SK-N-SH (cell line): ENCODE measurements at regions not wholly inside any gene's neighbourhood (a gene's known extent, or its start where the extent isn't known, plus 50 kb on each side); places are given as distances from the start of the nearest gene placed in this dataset.

Experiments used
- CTCF ChIA-PET: fragments of 300-600, 350-600 bp; formaldehyde crosslinking; extraction: SDS; loops from one replicate; lab custom pipeline; 2021; lab: Yijun Ruan, JAX
- POLR2A ChIA-PET: fragments of 350-600 bp; sonication (Branson Sonifier 250); formaldehyde crosslinking; extraction: SDS; loops from one replicate; lab custom pipeline; 2020; ENCODE audit warnings: antibody characterized with exemption, inconsistent platforms; lab: Yijun Ruan, JAX
- DNase-seq: peaks from one replicate; pipeline ENCODE4 v3.0.0; 2012
- H2AFZ ChIP-seq: fragments of 200-600 bp; sonication (generic); 2 replicates; pipeline ENCODE4 v1.8.1; 2016; ENCODE audit warnings: antibody characterized with exemption, mild to moderate bottlenecking, low read depth
- H3F3A ChIP-seq: fragments of 200-600 bp; sonication (generic); replicated peaks from 2 replicates; pipeline ENCODE3; 2016; ENCODE audit warnings: antibody characterized with exemption, mild to moderate bottlenecking; ENCODE audit not compliant: insufficient read depth
- H3K27ac ChIP-seq, 2 experiments: fragments of 200-500 bp in 1 of 2; fragments of 200-600 bp in 1 of 2; sonication (Bioruptor generic) in 1 of 2; sonication (generic), shearing (Covaris generic) in 1 of 2; 2 replicates each; pipeline versions ENCODE4 v1.5.1 to v1.6.1; 2014 to 2016; ENCODE audit warnings: low read depth in 2 of 2, inconsistent platforms in 1 of 2, low read length in 1 of 2, mild to moderate bottlenecking in 1 of 2, mixed read lengths in 1 of 2
- H3K27me3 ChIP-seq: fragments of 200-600 bp; sonication (generic), shearing (Covaris generic); 2 replicates; pipeline ENCODE4 v1.6.1; 2016; ENCODE audit warnings: mixed run types; ENCODE audit not compliant: insufficient read depth
- H3K36me3 ChIP-seq, 2 experiments: fragments of 200-500 bp in 1 of 2; fragments of 200-600 bp in 1 of 2; sonication (Bioruptor generic) in 1 of 2; sonication (generic) in 1 of 2; replicated peaks in 1 of 2; 2 replicates each; pipeline versions ENCODE3 to v1.5.1; 2014 to 2016; ENCODE audit warnings: low read length in 1 of 2, mild to moderate bottlenecking in 1 of 2; ENCODE audit not compliant: insufficient read depth in 2 of 2, control insufficient read depth in 1 of 2
- H3K4me1 ChIP-seq, 2 experiments: fragments of 200-500 bp in 1 of 2; fragments of 200-600 bp in 1 of 2; sonication (Bioruptor generic) in 1 of 2; sonication (generic), shearing (Covaris generic) in 1 of 2; 2 replicates each; pipeline versions ENCODE4 v1.5.1 to v1.6.1; 2014 to 2016; ENCODE audit warnings: low read depth in 1 of 2, low read length in 1 of 2, mixed run types in 1 of 2; ENCODE audit not compliant: insufficient read depth in 2 of 2, control insufficient read depth in 1 of 2
- H3K4me2 ChIP-seq: fragments of 200-600 bp; sonication (generic), shearing (Covaris generic); 2 replicates; pipeline ENCODE4 v1.6.1; 2017; ENCODE audit warnings: mixed run types
- H3K4me3 ChIP-seq, 2 experiments: fragments of 200-500 bp in 1 of 2; fragments of 200-600 bp in 1 of 2; sonication (Bioruptor generic) in 1 of 2; sonication (generic), shearing (Covaris generic) in 1 of 2; 2 replicates each; pipeline versions ENCODE4 v1.5.1 to v1.8.1; 2014 to 2016; ENCODE audit warnings: low read depth in 2 of 2, inconsistent platforms in 1 of 2, low read length in 1 of 2, mild to moderate bottlenecking in 1 of 2, mixed read lengths in 1 of 2, moderate library complexity in 1 of 2
- H3K79me2 ChIP-seq: fragments of 200-600 bp; sonication (generic); 2 replicates; pipeline ENCODE4 v1.8.1; 2017; ENCODE audit warnings: mild to moderate bottlenecking; ENCODE audit not compliant: insufficient read depth
- H3K9ac ChIP-seq: fragments of 200-600 bp; sonication (generic); 2 replicates; pipeline ENCODE4 v1.6.1; 2017; ENCODE audit warnings: mixed run types
- H3K9me2 ChIP-seq: fragments of 200-600 bp; sonication (generic); 2 replicates; pipeline ENCODE4 v1.6.1; 2017; ENCODE audit warnings: mixed run types
- H3K9me3 ChIP-seq: fragments of 200-600 bp; sonication (generic); 2 replicates; pipeline ENCODE4 v1.6.1; 2017; ENCODE audit warnings: mixed run types, mild to moderate bottlenecking, moderate library complexity
- H4K20me1 ChIP-seq: fragments of 200-600 bp; sonication (generic); 2 replicates; pipeline ENCODE4 v1.6.1; 2017; ENCODE audit warnings: mild to moderate bottlenecking, mixed run types; ENCODE audit not compliant: insufficient read depth
- CHD2 ChIP-seq: fragments of 150-350 bp; IDR thresholded peaks from 2 replicates; pipeline ENCODE4 v1.6.1; 2018; ENCODE audit warnings: low read length; ENCODE audit not compliant: partially characterized antibody
- CTCF ChIP-seq: fragments of 200-600 bp; sonication (generic); IDR thresholded peaks from 2 replicates; pipeline ENCODE4 v1.6.1; 2017; ENCODE audit warnings: antibody characterized with exemption, mild to moderate bottlenecking, moderate library complexity
- ELF1 ChIP-seq: IDR thresholded peaks from 2 replicates; pipeline ENCODE4 v1.4.0; 2012
- EP300 ChIP-seq, 2 experiments: IDR thresholded peaks; 2 replicates each; pipeline versions ENCODE4 v1.4.0 to v1.6.1; 2012; ENCODE audit warnings: borderline replicate concordance in 1 of 2, low read depth in 1 of 2, low read length in 1 of 2
- FOXJ3 ChIP-seq: sonication (generic); formaldehyde crosslinking; IDR thresholded peaks from 2 replicates; pipeline ENCODE4 v1.5.1; 2020; ENCODE audit warnings: mild to moderate bottlenecking, missing genetic modification reagents
- MXI1 ChIP-seq: IDR thresholded peaks from 2 replicates; pipeline ENCODE4 v1.6.1; 2012; ENCODE audit warnings: mild to moderate bottlenecking, low read depth, low read length, improper control_type of control experiment
- NRF1 ChIP-seq: IDR thresholded peaks from 2 replicates; pipeline ENCODE4 v1.6.1; 2012; ENCODE audit warnings: low read depth, mild to moderate bottlenecking, low read length
- POLR2AphosphoS5 ChIP-seq: IDR thresholded peaks from 2 replicates; pipeline ENCODE4 v1.6.1; 2012; ENCODE audit warnings: low read depth, low read length
- RAD21 ChIP-seq: IDR thresholded peaks from 2 replicates; pipeline ENCODE4 v1.6.1; 2012; ENCODE audit warnings: mild to moderate bottlenecking, low read length
- RCOR1 ChIP-seq: fragments of 150-350 bp; IDR thresholded peaks from 2 replicates; pipeline ENCODE4 v1.6.1; 2017; ENCODE audit warnings: antibody characterized with exemption, low read length
- RXRA ChIP-seq: IDR thresholded peaks from 2 replicates; pipeline ENCODE4 v1.4.0; 2012; ENCODE audit warnings: low read depth, mild to moderate bottlenecking, borderline replicate concordance
- SIN3A ChIP-seq: IDR thresholded peaks from 2 replicates; pipeline ENCODE4 v1.6.1; 2012; ENCODE audit warnings: low read depth, mild to moderate bottlenecking, low read length, moderate library complexity, borderline replicate concordance
- SMC3 ChIP-seq: IDR thresholded peaks from 2 replicates; pipeline ENCODE4 v1.6.1; 2012; ENCODE audit warnings: low read depth, low read length, improper control_type of control experiment
- TAF1 ChIP-seq: IDR thresholded peaks from 2 replicates; pipeline ENCODE4 v1.6.1; 2012; ENCODE audit warnings: low read depth, mild to moderate bottlenecking, low read length, moderate library complexity, borderline replicate concordance
- TCF12 ChIP-seq: IDR thresholded peaks from 2 replicates; pipeline ENCODE4 v1.4.0; 2012
- TEAD4 ChIP-seq: IDR thresholded peaks from 2 replicates; pipeline ENCODE4 v1.4.0; 2012; ENCODE audit warnings: mild to moderate bottlenecking, borderline replicate concordance; ENCODE audit not compliant: insufficient read depth
- USF2 ChIP-seq: fragments of 150-350 bp; IDR thresholded peaks from 2 replicates; pipeline ENCODE4 v1.6.1; 2017; ENCODE audit warnings: antibody characterized with exemption, low read length, low read depth, borderline replicate concordance
- WGBS: methylation state at CpG from one replicate; pipeline ENCODE4 v1.1.6; 2017; ENCODE audit warnings: low lambda C conversion rate; 5-methylcytosine and 5-hydroxymethylcytosine counted together

GRCh38 chr1:48073798-48074530 is 76.8 kb upstream of the TRABD2B start:
- no peaks in the 10 kb centered on the region for H4K20me1 ChIP-seq
- no peaks in the 10 kb centered on the region for H3K36me3 ChIP-seq
- WGBS = 81% methylated on average over 12 of the region's 12 CpGs
- no peaks in the 10 kb centered on the region for H3K9me3 ChIP-seq
- ChIA-PET POLR2A (no interaction called here), CTCF (interaction anchor here (0.6 to 3.1 kb wide), 6 partner anchors 12 to 457 kb away, joined by 3 to 19 read pairs (median 4); partner anchors contain the start of gene TRABD2B)
- H3K27me3 ChIP-seq = no peaks in the 10 kb centered on the region
- no peak overlapping the region for H3K9ac ChIP-seq
- no peak overlapping the region for H3K4me3 ChIP-seq
- H3F3A ChIP-seq = peaks cover 4% of the 10 kb centered on the region
- no peak for TF ChIP-seq RCOR1
- H2AFZ ChIP-seq = no peak overlapping the region
- H3K4me1 ChIP-seq = no peaks in the 10 kb centered on the region
- H3K4me2 ChIP-seq = no peak overlapping the region
- no peak overlapping the region for H3K27ac ChIP-seq
- no peaks in the 10 kb centered on the region for H3K9me2 ChIP-seq
- no peaks in the 10 kb centered on the region for H3K79me2 ChIP-seq
- DNase-seq = no peak

- WGBS = 78% methylated on average over 1 of the region's 1 CpG
- DNase-seq = no peak
- Histone ChIP-seq H3K9me3 (no peaks in the 10 kb centered on the region), H4K20me1 (no peaks in the 10 kb centered on the region), H3K27me3 (no peaks in the 10 kb centered on the region), H3K4me1 (no peaks in the 10 kb centered on the region), H3K36me3 (no peaks in the 10 kb centered on the region), H3K27ac (no peak overlapping the region), H3K9ac (no peak overlapping the region), H3K4me2 (no peak overlapping the region), H3K4me3 (no peak overlapping the region), H3F3A (peaks cover 4% of the 10 kb centered on the region), H2AFZ (no peak overlapping the region), H3K9me2 (no peaks in the 10 kb centered on the region), H3K79me2 (no peaks in the 10 kb centered on the region)
- CTCF ChIA-PET = interaction anchor here (1.1 to 3.1 kb wide), 2 partner anchors 10 to 674 kb away, joined by 4 to 19 read pairs; no protein-coding TSS in a partner anchor
- no peak for TF ChIP-seq SIN3A
- TF ChIP-seq EP300 (IDR thresholded peaks at IDR 0.05; ENCODE audit: borderline replicate concordance in 1 of 2, low read depth in 1 of 2, low read length in 1 of 2) = no peak
- no peak for TF ChIP-seq ELF1
- no peak for TF ChIP-seq FOXJ3 (CRISPR knock-in tag)
- no peak for TF ChIP-seq CHD2
- no peak for TF ChIP-seq TCF12
- POLR2A ChIA-PET = no interaction called here
Measured at GRCh38 chr1:48071513-48071912, 74.3 kb upstream of the TRABD2B start.

- H2AFZ ChIP-seq = no peak overlapping the region
- H3K79me2 ChIP-seq = no peaks in the 10 kb centered on the region
- TF ChIP-seq FOXJ3 (CRISPR knock-in tag) (no peak), TEAD4 (no peak), SIN3A (no peak), RAD21 (no peak), USF2 (no peak), EP300 (IDR thresholded peaks at IDR 0.05; ENCODE audit: borderline replicate concordance in 1 of 2, low read depth in 1 of 2, low read length in 1 of 2) (no peak), CHD2 (no peak), SMC3 (no peak), RCOR1 (no peak), MXI1 (no peak), POLR2AphosphoS5 (no peak), RXRA (no peak), CTCF (no peak), NRF1 (no peak), TAF1 (no peak)
- TF ChIP-seq, all 33 proteins: peak for 0
- H3K9ac ChIP-seq = no peak overlapping the region
- no peaks in the 10 kb centered on the region for H4K20me1 ChIP-seq
- ChIA-PET POLR2A (no interaction called here), CTCF (interaction anchor here (1.4 to 1.5 kb wide), 2 partner anchors 9 to 345 kb away, joined by 6 to 9 read pairs; no protein-coding TSS in a partner anchor)
- no peaks in the 10 kb centered on the region for H3K9me3 ChIP-seq
- H3K4me1 ChIP-seq = no peaks in the 10 kb centered on the region
- no peaks in the 10 kb centered on the region for H3K36me3 ChIP-seq
- no peak overlapping the region for H3K4me2 ChIP-seq
- DNase-seq = no peak
- WGBS = 52% methylated on average over 4 of the region's 4 CpGs
- no peak overlapping the region for H3K4me3 ChIP-seq
- peaks cover 4% of the 10 kb centered on the region for H3F3A ChIP-seq
- no peaks in the 10 kb centered on the region for H3K27me3 ChIP-seq
- no peak overlapping the region for H3K27ac ChIP-seq
- H3K9me2 ChIP-seq = no peaks in the 10 kb centered on the region
Measured at GRCh38 chr1:48070396-48070750, 73.2 kb upstream of the TRABD2B start.
